Upper lobe of right lung (tissue), 1 donor: ENCODE measurements at regions not wholly inside any gene's neighbourhood (a gene's known extent, or its start where the extent isn't known, plus 50 kb on each side); places are given as distances from the start of the nearest gene placed in this dataset.

Experiments used
- ATAC-seq: fragments of 200-7000 bp; cut with Tn5 transposase; one replicate; pipeline ENCODE4 v1.9.1; 2020; ENCODE audit warnings: mild to moderate bottlenecking, moderate library complexity
- DNase-seq: peaks from one replicate; pipeline ENCODE4 v3.0.0-alpha.2; 2020
- H3K27ac ChIP-seq: fragments of 200-600 bp; one replicate; pipeline ENCODE4 v1.8.0; 2022
- H3K27me3 ChIP-seq: fragments of 200-600 bp; one replicate; pipeline ENCODE4 v1.8.0; 2022; ENCODE audit warnings: mild to moderate bottlenecking
- H3K36me3 ChIP-seq: fragments of 200-600 bp; one replicate; pipeline ENCODE4 v1.8.0; 2022
- H3K4me1 ChIP-seq: fragments of 200-600 bp; one replicate; pipeline ENCODE4 v1.8.0; 2022
- H3K4me3 ChIP-seq: fragments of 200-600 bp; one replicate; pipeline ENCODE4 v1.8.0; 2022; ENCODE audit warnings: mild to moderate bottlenecking
- H3K9me3 ChIP-seq: fragments of 200-600 bp; one replicate; pipeline ENCODE4 v1.8.0; 2022
- intact Hi-C: fragments of 100-400 bp; cut with DNase I; formaldehyde crosslinking; loops from one replicate; pipeline ENCODE4 v1.11.0; 2022
- TF ChIP-seq, protein P1 (sequence below): fragments of 200-600 bp; IDR thresholded peaks from one replicate; pipeline ENCODE4 v1.8.0; 2022; ENCODE audit warnings: antibody characterized with exemption
- donor health status: DM: no; HTN: yes; CAD: no; lungs with severe emphysema.

DNA sequence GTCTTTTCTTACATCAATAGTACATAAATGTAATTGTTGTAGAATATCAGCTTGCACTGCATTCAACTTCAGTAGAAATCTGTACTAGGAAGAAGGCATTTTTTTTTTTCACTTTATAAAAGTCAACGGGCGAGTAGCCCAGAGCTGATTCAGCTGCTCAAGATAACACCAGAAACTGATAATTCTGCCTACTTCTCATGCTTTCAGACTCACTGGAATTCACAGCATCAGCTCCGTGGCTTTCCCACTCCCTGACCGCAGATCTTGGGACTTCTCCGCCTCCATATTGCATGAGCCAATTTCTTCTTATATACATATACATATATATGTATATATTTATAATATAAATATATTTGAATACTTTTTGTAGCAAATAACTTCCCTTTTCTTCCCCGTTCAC, 263.1 kb upstream of the RXFP2 start:
- H3K27ac ChIP-seq: no peak overlapping the region
- no peak for ATAC-seq
- no peaks in the 10 kb centered on the region for H3K27me3 ChIP-seq
- TF ChIP-seq, protein P1, sequence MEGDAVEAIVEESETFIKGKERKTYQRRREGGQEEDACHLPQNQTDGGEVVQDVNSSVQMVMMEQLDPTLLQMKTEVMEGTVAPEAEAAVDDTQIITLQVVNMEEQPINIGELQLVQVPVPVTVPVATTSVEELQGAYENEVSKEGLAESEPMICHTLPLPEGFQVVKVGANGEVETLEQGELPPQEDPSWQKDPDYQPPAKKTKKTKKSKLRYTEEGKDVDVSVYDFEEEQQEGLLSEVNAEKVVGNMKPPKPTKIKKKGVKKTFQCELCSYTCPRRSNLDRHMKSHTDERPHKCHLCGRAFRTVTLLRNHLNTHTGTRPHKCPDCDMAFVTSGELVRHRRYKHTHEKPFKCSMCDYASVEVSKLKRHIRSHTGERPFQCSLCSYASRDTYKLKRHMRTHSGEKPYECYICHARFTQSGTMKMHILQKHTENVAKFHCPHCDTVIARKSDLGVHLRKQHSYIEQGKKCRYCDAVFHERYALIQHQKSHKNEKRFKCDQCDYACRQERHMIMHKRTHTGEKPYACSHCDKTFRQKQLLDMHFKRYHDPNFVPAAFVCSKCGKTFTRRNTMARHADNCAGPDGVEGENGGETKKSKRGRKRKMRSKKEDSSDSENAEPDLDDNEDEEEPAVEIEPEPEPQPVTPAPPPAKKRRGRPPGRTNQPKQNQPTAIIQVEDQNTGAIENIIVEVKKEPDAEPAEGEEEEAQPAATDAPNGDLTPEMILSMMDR: no peak
- no peaks in the 10 kb centered on the region for H3K4me1 ChIP-seq
- H3K9me3 ChIP-seq: no peaks in the 10 kb centered on the region
- no peaks in the 10 kb centered on the region for H3K36me3 ChIP-seq
- no peak for DNase-seq
- no peak overlapping the region for H3K4me3 ChIP-seq
- intact Hi-C loops: no loop called here

DNA sequence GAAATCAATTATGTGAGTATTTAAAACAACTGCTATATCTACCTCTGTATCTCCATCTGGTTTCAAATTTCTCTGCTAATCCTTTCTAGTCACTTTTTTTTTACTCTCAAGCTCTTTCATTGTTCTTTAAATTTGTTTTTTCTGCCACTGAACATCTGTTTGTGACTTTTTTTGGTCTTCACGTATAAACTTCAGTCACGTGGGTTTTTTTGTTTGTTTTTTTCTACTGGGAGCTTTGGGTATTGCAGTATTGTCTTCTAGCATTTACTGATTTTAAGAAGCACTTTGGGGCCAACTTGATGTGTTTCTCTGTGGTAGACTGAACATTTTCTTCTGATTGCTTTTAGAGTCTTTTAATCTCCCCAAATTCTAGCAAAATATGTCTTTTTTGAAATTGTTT, 262.6 kb upstream of the RXFP2 start:
- Histone ChIP-seq H3K36me3 (no peaks in the 10 kb centered on the region), H3K4me1 (no peaks in the 10 kb centered on the region), H3K9me3 (no peaks in the 10 kb centered on the region), H3K27ac (no peak overlapping the region), H3K4me3 (no peak overlapping the region), H3K27me3 (no peaks in the 10 kb centered on the region)
- ATAC-seq (no peak), DNase-seq (no peak)
- intact Hi-C loops: no loop called here
- TF ChIP-seq, protein P1: no peak

DNA sequence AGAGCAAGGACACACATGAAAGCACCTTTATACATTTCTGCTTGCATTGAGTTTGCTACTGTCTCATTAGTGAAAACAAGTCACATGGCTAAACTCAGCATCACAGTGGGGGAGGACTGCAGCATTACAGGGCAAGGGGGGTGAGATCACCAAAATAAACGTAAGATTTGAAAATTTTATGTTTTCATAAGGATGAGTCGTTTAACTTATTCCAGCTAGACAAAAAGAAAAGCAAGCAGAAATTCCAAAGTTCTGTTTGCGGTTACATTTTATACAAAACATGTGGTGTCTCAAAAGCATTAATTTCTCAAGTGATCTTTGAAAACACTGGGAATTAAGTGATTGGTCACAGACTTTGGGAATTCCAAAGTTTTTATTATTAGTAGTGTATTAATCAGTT, 261.4 kb upstream of the RXFP2 start:
- Histone ChIP-seq H3K4me1 (no peaks in the 10 kb centered on the region), H3K4me3 (no peak overlapping the region), H3K27me3 (no peaks in the 10 kb centered on the region), H3K9me3 (no peaks in the 10 kb centered on the region), H3K36me3 (no peaks in the 10 kb centered on the region), H3K27ac (no peak overlapping the region)
- TF ChIP-seq, protein P1: no peak
- ATAC-seq (no peak), DNase-seq (no peak)
- intact Hi-C loops: no loop called here

DNA sequence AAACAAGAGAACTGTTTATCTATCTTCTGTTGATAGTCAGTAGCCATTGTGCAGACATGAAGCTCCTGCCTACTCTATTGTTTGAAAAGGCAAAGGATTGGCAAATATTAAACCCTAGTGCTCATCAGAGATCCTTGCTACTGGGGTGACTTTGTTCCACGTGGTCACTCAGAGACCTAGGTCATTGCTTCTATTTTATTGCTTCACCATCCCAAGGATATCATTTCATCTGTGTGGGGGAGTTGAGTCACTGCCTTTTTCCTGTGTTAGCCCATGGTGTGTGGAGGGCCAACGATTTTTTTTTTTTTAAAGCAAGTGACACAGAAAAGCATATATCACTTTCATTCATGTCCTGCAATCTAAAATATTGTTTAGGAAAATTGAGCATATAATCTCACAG, 254.1 kb upstream of the RXFP2 start:
- Histone ChIP-seq H3K36me3 (no peaks in the 10 kb centered on the region), H3K27me3 (no peaks in the 10 kb centered on the region), H3K9me3 (no peaks in the 10 kb centered on the region), H3K4me3 (no peak overlapping the region), H3K27ac (no peak overlapping the region), H3K4me1 (no peaks in the 10 kb centered on the region)
- ATAC-seq (no peak), DNase-seq (no peak)
- TF ChIP-seq, protein P1: no peak
- intact Hi-C loops: no loop called here

DNA sequence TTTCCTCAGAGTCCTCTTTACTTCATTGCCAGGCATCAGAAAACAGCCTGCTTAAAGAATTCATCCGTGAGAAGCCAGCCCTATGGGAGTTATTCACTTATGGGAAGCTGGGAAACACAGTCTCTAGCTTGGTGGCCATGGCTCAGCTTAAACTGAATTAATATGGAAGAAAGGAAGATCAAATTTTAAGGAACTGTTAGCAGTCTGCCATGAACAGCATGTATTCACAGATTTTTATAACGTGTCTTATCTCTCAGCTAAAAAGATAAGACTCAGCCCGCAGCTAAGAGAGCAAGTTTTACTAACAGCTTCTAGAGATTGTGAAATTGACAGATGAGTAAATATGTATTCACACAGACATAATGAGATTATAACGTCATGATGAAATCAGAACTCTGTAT, 253.7 kb upstream of the RXFP2 start:
- no peak overlapping the region for H3K27ac ChIP-seq
- no peaks in the 10 kb centered on the region for H3K36me3 ChIP-seq
- ATAC-seq (no peak), DNase-seq (no peak)
- H3K27me3 ChIP-seq: no peaks in the 10 kb centered on the region
- intact Hi-C loops: no loop called here
- H3K4me1 ChIP-seq: no peaks in the 10 kb centered on the region
- no peak overlapping the region for H3K4me3 ChIP-seq
- no peaks in the 10 kb centered on the region for H3K9me3 ChIP-seq
- TF ChIP-seq, protein P1: no peak

DNA sequence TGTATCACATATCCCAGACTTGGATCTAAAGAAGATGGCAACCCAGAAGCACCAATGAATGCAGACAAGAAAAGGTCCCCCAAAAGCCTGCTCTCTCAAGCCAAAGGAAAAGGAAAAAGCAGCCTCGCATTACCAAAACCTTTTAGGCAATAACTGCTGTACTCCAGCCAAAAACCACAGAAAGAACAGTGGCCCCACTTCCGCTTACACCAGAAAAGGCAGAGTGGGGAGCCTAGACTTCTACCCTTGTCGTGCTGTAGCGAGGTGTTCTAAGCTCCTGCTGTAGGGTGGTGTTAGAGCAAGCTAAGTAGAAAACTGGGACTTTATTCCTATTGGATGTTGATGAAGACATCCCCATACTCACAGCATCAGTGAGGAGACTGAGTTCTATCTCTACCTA, 244.0 kb upstream of the RXFP2 start:
- H3K4me3 ChIP-seq: no peak overlapping the region
- TF ChIP-seq, protein P1: no peak
- intact Hi-C loops: no loop called here

More for the DNA sequence above, 244.0 kb upstream of the RXFP2 start:
- Histone ChIP-seq H3K27me3 (no peaks in the 10 kb centered on the region), H3K36me3 (no peaks in the 10 kb centered on the region), H3K9me3 (no peaks in the 10 kb centered on the region), H3K27ac (no peak overlapping the region), H3K4me1 (no peaks in the 10 kb centered on the region)
- DNase-seq: no peak
- ATAC-seq: no peak
